ENCODE measurements at regions not wholly inside any gene's neighbourhood (a gene's known extent, or its start where the extent isn't known, plus 50 kb on each side); places are given as distances from the start of the nearest gene placed in this dataset.

GRCh38 chr6:150733726-150734125, 131.8 kb upstream of the MTHFD1L start:
- TF ChIP-seq CTCF (IDR thresholded peaks at IDR 0.05; ENCODE audit: low read depth, low read length) (no peak), EZH2phosphoT487 (IDR thresholded peaks at IDR 0.05; ENCODE audit: low read depth) (no peak)
